Stomach (tissue), 8 donors: ENCODE measurements at regions not wholly inside any gene's neighbourhood (a gene's known extent, or its start where the extent isn't known, plus 50 kb on each side); places are given as distances from the start of the nearest gene placed in this dataset.

Experiments used
- DNase-seq, 2 donors: peaks; one replicate each; pipeline versions ENCODE4 v3.0.0 to v3.0.0-alpha.2; 2013 to 2019
- H3K27ac ChIP-seq, 5 donors: fragments of 200-600 bp in 4 of 5; sonication (generic) in 4 of 5; one replicate each; pipeline ENCODE4 v1.5.1; 2013 to 2019; ENCODE audit warnings: mild to moderate bottlenecking in 1 of 5, moderate library complexity in 1 of 5
- H3K27me3 ChIP-seq, 3 donors: fragments of 200-600 bp; sonication (generic); one replicate each; pipeline ENCODE4 v1.5.1; 2017 to 2019; ENCODE audit warnings: mixed run types in 1 of 3
- H3K36me3 ChIP-seq, 4 donors: fragments of 200-600 bp; sonication (generic); 1 replicate in 3 of 4; 2 replicates in 1 of 4; pipeline ENCODE4 v1.5.1; 2016 to 2019
- H3K4me1 ChIP-seq, 4 donors: fragments of 200-600 bp; sonication (generic); one replicate each; pipeline ENCODE4 v1.5.1; 2016 to 2019
- H3K4me3 ChIP-seq, 4 donors: fragments of 200-600 bp; sonication (generic) in 3 of 4; one replicate each; pipeline ENCODE4 v1.5.1; 2016 to 2019; ENCODE audit warnings: mild to moderate bottlenecking in 1 of 4
- H3K9me3 ChIP-seq, 4 donors: fragments of 200-600 bp; sonication (generic); one replicate each; pipeline ENCODE4 v1.5.1; 2016 to 2019
- CTCF ChIP-seq, 7 experiments: fragments of 450-650 bp in 4 of 7; fragments of 200-600 bp in 3 of 7; sonication (generic) in 3 of 7; IDR thresholded peaks; one replicate each; pipeline ENCODE4 v1.5.1; 2016 to 2019; ENCODE audit warnings: antibody characterized with exemption in 7 of 7, control low read depth in 2 of 7, mild to moderate bottlenecking in 1 of 7
- EP300 ChIP-seq: sonication (generic); formaldehyde crosslinking; IDR thresholded peaks from one replicate; pipeline ENCODE4 v1.6.1; 2017; ENCODE audit warnings: antibody characterized with exemption
- POLR2A ChIP-seq, 4 donors: fragments of 450-650 bp; IDR thresholded peaks; one replicate each; pipeline ENCODE4 v1.6.1; 2016; ENCODE audit warnings: antibody characterized with exemption in 4 of 4, control low read depth in 2 of 4, mild to moderate bottlenecking in 1 of 4, moderate library complexity in 1 of 4
- POLR2AphosphoS5 ChIP-seq, 3 donors: sonication (generic); formaldehyde crosslinking; IDR thresholded peaks; one replicate each; pipeline ENCODE4 v1.6.1; 2016; ENCODE audit warnings: antibody characterized with exemption in 3 of 3
- WGBS, 5 donors: extraction: QIAGEN DNeasy Blood & Tissue Kit in 3 of 5; methylation state at CpG; one replicate each; pipeline versions ENCODE4 v1.1.5 to v1.1.7; 2013 to 2018; 5-methylcytosine and 5-hydroxymethylcytosine counted together
- intact Hi-C: fragments of 100-400 bp; cut with DNase I; formaldehyde crosslinking; loops from one replicate; pipeline ENCODE4 v1.15.1; 2023; ENCODE audit warnings: low total_unique reads
- donor health status: healthy with polysubstance abuse.
- donor health status: Bipolar disorder and iron deficiency.
- donor health status: healthy.

GRCh38 chr14:28493516-28493915 lies 273.1 kb upstream of the FOXG1 start:
- no peaks in the 10 kb centered on the region for H3K36me3 ChIP-seq
- DNase-seq, result no peak
- TF ChIP-seq EP300 (no peak), CTCF (IDR thresholded peaks at IDR 0.05) (no peak), POLR2AphosphoS5 (IDR thresholded peaks at IDR 0.05) (no peak), POLR2A (IDR thresholded peaks at IDR 0.05) (no peak)
- peaks cover 0 to 5% (median 0%) of the 10 kb centered on the region in 4 donors for H3K9me3 ChIP-seq
- 40 to 63% (median 48%) methylated on average over 3 of the region's 3 CpGs for WGBS, 5 donors
- H3K27me3 ChIP-seq, result no peaks in the 10 kb centered on the region
- no peak overlapping the region for H3K4me3 ChIP-seq
- no peak overlapping the region for H3K27ac ChIP-seq
- no peaks in the 10 kb centered on the region for H3K4me1 ChIP-seq
- intact Hi-C loops, result no loop called here

DNA sequence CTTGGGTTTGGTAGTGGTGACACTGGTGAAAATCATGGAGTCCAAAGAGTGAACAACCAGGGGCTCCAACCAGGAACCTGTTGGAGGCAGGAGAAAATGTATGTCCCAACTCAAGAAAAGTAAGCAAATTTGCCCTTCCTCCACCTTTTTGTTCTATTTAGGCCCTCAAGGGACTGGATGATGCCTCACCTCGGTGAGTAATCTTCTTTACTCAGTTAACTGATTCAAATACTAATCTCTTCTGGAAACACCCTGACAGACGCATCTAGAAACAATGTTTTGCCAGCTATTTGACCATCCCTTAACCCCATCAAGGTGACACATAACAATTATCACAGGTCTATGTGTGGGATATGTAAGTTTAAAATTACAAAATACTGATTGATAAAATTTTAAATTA lies 272.4 kb upstream of the FOXG1 start:
- Histone ChIP-seq H3K27ac (no peak overlapping the region), H3K36me3 (no peaks in the 10 kb centered on the region), H3K4me1 (no peaks in the 10 kb centered on the region), H3K9me3 (peaks cover 0 to 12% (median 0%) of the 10 kb centered on the region in 4 donors), H3K27me3 (no peaks in the 10 kb centered on the region), H3K4me3 (no peak overlapping the region)
- 39 to 59% (median 58%) methylated on average over 2 of the region's 2 CpGs for WGBS, 5 donors
- no peak for DNase-seq
- intact Hi-C loops, result no loop called here
- no peak for TF ChIP-seq POLR2AphosphoS5 (IDR thresholded peaks at IDR 0.05)
- TF ChIP-seq POLR2A (IDR thresholded peaks at IDR 0.05), result no peak
- no peak for TF ChIP-seq CTCF (IDR thresholded peaks at IDR 0.05)
- no peak for TF ChIP-seq EP300

DNA sequence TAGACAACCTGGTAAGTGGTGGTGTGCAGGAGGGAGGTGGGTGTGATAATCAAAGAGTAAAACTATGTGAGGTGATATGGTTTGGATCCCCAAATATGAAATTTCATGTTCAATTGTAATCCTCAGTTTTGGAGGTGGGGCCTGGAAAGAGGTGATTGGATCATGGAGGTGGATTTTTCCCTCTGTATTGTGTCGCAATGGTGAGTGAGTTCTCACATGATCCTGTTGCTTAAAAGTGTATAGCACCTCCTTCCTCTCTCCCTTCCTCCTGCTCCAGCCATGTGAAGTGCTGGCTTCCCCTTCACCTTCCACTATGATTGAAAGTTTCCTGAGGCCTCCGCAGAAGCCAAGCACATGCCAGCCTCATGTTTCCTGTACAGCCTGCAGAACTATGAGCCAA lies 270.2 kb upstream of the FOXG1 start:
- Histone ChIP-seq H3K4me1 (no peaks in the 10 kb centered on the region), H3K9me3 (peaks cover 0 to 13% (median 0%) of the 10 kb centered on the region in 4 donors), H3K27ac (no peak overlapping the region), H3K27me3 (no peaks in the 10 kb centered on the region), H3K4me3 (no peak overlapping the region), H3K36me3 (no peaks in the 10 kb centered on the region)
- intact Hi-C loops, result no loop called here
- WGBS, 5 donors, result 68 to 86% (median 78%) methylated on average over 2 of the region's 2 CpGs
- TF ChIP-seq CTCF (IDR thresholded peaks at IDR 0.05) (no peak), EP300 (no peak), POLR2AphosphoS5 (IDR thresholded peaks at IDR 0.05) (no peak), POLR2A (IDR thresholded peaks at IDR 0.05) (no peak)
- DNase-seq, result no peak

DNA sequence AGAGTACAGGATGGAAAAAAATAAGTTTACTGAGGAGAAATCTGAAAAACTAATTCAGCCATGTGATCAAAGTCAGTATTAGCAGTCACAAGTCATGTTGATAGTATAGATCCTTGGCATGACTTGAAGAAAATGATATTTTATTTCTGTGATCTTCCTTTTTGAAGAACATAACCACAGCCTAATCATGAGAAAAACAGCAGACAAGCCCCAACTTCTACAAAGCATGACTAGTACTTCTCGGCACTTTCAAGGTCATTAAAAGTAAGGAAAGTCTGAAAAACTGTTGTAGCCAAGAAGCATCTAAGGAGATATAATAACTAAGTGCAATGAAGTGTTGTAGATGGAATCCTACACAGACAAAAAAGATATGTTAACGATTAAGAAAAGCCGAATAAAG lies 264.1 kb upstream of the FOXG1 start:
- peaks cover 0 to 25% (median 4%) of the 10 kb centered on the region in 4 donors for H3K9me3 ChIP-seq
- H3K27me3 ChIP-seq, result no peaks in the 10 kb centered on the region
- H3K4me1 ChIP-seq, result no peaks in the 10 kb centered on the region
- H3K27ac ChIP-seq, result no peak overlapping the region
- TF ChIP-seq CTCF (IDR thresholded peaks at IDR 0.05), result no peak
- no peak for TF ChIP-seq POLR2AphosphoS5 (IDR thresholded peaks at IDR 0.05)
- no peak for TF ChIP-seq EP300
- no peak for TF ChIP-seq POLR2A (IDR thresholded peaks at IDR 0.05)
- WGBS, 5 donors, result 81 to 91% (median 86%) methylated on average over 3 of the region's 3 CpGs
- H3K36me3 ChIP-seq, result no peaks in the 10 kb centered on the region
- DNase-seq, result no peak
- intact Hi-C loops, result no loop called here
- no peak overlapping the region for H3K4me3 ChIP-seq
